Left kidney (tissue), 1 donor: ENCODE measurements at regions not wholly inside any gene's neighbourhood (a gene's known extent, or its start where the extent isn't known, plus 50 kb on each side); places are given as distances from the start of the nearest gene placed in this dataset.
A peak's percentile ranks its signal among the peaks of the same experiment; 100 is the strongest.
"Not testable (repeated sequence)": the region's sequence is repeated elsewhere in the genome, so short reads cannot be mapped to it uniquely, and the experiment has no call there.

Experiments used
- DNase-seq: peaks from one replicate; pipeline ENCODE4 v3.0.0-alpha.2; 2013

DNA sequence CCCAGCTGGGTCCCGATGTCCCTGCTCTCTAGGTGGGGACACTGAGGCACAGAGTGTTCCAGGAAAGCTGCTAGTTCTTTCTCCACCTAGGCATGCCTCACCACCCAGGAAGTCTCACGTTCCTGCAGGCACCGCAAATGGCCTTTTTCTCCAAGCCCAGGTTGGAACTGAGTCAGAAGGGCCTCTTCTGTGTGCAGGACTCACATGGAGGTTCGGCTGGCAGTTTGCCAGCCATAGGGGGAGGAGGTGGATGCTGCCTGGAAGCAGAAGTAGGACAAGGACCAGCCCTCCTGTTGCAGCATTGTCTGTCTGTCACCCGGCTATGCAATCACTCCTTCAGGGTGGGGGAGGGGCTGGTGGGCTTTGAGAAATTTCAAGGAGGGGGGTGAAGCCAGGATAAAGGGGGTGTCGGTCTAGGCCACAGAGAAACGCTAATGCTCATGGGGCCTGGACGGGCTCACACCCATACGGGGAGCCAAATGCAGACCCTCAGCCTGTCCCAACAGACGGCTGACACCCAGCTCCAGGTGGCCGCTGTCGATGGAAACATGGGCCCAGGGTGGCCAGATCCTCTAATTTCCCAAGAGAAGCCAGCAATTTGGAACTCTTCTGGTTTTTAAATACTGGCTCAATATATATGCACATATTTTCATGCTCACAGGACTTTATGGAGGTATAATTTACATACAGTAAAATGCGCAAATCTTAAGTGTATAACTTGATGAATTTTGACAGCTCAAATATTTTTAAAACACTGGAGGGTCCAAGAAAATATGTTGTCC is 120.5 kb downstream of the PHETA1 start:
- no peak for DNase-seq

DNA sequence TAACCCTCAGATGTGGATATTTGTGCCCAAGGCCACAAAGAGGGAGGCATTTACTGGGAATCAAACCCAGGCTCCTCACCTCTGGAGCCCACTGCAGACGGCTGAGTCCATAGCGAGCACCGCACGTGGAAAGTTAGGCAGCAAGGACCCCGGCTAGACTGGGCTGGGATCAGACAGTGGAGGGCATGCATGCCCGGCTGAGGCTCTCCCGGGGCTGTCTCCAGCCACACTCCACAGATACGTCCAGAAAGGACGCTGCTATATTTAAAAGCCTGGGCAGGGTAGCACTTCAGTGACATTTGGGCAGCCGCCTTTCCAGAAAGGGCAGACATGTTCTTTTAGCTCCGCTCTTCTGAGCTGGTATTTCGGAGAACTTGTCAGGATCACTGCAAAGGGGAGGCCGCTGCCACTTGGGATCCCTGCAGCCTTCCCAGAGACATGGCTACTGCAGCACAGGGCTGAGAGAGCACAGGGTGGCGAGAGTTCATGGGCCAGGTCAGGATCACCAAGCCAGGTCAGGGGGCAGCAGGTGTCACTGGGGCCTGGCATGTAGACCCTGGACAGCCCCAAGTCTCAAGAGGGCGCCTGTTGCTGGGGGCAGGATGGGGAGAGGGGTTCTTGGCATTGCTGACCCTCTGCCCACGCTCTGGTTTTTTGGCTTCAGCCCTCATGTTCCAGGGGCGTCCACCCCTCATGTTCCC is 121.7 kb downstream of the PHETA1 start:
- DNase-seq = no peak

DNA sequence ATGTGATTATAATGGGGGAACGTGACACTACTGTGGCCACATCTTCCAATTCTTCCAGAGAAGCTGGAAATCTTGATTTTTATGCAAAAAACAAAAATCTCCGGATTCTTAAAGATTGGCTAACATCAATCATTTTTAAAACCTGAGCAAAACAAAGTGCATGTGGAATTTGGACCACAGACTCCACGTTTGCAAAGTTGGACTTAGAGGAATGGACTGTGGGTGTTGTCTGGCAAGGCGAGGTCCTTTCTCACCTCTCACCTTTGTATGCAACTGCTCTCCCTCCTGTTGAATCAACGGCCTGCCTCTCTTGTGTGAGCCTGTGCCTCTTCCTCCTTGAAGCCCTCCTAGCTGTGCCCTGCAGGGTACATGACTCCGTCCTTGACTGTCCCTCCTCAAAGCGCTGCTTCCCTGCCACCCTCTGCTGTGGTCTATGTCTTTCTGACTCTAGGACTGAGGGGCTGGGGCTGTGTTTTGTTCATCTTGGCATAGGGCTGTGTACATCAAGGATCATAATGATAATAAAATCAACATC is 122.4 kb downstream of the PHETA1 start:
- DNase-seq = no peak

DNA sequence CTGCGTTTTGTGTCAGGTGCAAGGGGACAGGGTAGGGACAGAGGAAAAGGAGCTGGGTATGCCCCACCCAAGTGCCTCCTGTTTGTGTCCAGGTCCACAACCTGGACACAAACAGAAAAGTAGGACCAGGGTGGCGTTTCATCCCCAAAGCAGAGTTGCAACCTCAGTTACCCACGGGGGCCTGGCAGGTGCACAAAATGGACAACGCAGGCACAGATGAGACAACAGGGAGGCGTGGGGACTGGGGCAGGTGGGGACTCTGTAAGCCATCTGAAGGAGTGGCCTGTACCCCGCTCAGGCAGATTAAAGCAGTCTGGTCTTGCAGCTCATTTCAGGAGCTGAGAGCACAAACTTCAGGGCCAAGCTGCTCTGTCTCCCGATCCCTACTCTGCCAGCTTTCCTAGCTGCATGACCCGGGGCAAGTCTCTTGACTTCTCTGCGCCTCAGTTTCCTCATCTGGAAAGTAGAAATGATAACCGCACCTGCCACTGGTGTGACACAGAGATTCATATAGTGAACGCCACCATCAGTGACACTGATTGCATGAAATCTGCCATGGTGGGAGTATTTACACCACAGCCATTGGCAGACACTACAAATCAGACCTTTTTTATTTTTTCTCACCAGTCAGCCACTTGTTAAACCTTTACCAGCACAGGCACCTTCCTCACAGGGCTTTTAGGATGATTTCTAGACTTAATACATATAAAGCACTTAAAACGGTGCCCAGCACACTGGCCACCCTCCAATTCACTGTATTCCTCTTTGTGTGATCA is 123.0 kb downstream of the PHETA1 start:
- DNase-seq = no peak

DNA sequence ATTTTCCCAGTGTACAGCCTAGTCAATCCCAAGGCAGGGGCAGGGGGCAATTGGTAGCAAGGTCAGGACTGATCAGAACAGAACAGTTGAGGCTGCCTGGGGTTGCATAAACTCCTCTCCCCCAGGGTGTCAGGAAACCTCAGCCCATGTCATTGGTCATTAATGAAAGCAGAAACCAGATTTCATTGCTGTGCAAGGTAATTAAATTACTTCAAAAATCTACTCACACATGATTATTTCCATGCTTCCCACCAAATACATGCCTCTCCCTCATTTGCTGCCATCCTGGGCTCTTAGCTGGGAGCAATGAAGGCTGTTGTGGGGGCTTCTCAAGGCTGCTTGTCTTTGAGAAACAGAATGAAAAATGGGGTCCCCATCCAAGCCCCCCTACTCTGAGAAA is 124.2 kb downstream of the PHETA1 start:
- no peak for DNase-seq

DNA sequence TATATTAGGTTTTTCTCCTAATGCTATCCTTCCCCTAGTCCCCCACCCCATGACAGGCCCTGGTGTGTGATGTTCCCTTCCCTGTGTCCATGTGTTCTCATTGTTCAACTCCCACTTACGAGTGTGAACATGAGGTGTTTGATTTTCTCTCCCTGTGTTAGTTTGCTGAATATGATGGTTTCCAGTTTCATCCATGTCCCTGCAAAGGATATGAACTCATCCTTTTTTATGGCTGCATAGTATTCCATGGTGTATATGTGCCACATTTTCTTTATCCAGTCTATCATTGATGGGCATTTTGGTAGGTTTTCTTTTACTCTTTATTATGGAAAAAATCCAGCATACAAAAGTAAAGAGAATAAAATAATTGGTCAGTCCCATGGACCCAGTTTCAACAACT is 126.1 kb downstream of the PHETA1 start:
- DNase-seq = not testable (repeated sequence)

DNA sequence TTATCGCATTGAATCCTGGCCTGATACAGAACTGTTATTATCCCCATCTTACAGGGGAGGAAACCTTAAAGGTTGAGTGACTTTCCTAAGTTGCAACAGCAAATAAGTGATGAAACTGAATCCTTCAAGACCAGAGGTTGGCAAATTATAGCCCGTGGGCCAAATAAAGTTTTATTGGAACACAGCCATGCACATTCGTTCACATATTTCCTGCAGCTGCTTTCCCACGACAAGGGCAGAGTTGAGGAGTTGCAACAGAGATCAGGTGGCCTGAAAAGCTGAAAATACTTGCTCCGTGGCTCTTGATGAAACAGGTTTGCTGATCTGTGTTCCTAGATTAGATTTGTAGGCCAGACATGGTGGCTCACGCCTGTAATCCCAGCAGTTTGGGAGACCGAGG is 126.7 kb downstream of the PHETA1 start:
- no peak for DNase-seq

DNA sequence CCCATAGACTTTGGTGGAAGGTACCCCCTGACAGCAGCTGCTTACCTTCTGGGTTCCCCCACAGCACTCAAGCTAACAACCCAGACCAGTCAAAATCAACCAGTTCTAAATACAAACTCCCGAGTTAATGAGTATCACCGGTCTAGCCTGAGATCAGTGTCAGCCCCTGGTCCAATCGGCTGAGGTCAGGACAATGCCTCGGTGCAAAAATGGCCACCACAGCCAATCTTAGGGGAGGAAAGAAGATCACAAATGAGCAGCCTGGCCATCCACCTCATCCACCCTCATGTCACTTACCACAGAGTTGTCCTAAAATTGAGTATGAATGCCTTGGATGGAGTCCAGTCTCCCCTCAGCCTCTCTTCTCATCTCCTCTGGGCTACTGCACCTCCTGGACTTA is 128.5 kb downstream of the PHETA1 start:
- no peak for DNase-seq

DNA sequence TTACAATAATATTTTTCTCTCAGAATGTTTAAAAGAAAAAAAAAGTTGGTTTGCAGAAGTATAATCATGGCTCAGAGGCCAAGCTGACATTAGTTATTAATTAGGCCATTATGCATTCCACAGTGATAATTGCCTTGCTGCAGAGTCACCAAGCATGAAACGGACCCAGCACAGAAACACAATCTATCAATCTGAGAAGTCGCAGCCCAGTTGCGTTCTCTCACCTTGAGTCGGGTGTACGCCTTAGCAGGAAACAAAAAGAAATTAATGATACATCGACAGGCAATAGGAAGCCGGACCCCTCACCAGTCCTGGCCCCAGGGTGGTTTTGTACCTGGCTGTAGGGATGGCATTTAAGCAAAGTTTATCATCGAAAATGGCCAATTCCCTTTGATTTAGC is 129.7 kb downstream of the PHETA1 start:
- no peak for DNase-seq

DNA sequence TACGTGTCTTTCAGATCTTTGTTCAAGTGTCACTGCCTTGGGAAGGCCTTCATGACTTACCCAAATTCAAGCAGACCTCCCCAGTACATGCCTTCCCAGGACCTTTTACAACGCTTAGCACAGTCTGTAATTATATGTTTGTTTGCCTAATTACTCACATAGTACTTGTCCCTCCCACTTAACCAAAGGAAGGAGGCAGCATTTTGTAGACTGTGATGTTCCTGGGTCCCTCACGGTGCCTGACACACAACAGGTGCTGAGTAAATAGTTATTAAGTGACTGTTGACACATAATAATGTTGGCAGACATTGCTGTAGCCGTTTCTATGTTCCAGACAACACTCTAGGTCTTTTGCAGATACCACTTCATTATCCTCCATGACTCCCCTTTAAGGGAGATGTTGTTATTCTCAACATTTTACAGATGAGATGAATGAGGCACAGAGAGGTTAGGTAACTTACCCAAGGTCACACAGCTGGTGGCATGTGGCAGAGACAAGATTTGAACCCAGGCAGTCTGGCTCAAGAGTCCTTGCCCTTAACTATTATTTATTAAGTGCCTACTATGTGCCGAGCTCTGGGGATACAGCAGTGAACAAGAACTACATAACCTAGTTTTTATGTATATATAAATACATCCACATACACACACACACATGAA is 130.7 kb downstream of the PHETA1 start:
- DNase-seq = no peak

DNA sequence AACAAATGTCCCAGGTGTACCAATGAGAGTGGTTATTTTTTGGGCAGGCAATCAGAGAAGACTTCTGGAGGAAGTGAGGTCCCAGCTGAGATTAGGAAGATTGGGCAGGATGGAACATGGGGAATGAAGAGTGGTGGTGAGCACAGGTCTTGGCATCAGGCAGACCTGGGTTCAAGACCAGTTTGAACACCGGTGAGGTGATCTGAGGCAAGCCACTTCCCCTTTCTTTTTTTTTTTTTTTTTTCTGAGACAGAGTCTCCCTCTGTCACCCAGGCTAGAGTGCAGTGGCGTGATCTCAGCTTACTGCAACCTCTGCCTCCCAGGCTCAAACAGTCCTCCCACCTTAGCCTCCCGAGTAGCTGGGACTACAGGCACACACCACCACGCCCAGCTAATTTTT is 134.4 kb downstream of the PHETA1 start:
- not testable (repeated sequence) for DNase-seq

DNA sequence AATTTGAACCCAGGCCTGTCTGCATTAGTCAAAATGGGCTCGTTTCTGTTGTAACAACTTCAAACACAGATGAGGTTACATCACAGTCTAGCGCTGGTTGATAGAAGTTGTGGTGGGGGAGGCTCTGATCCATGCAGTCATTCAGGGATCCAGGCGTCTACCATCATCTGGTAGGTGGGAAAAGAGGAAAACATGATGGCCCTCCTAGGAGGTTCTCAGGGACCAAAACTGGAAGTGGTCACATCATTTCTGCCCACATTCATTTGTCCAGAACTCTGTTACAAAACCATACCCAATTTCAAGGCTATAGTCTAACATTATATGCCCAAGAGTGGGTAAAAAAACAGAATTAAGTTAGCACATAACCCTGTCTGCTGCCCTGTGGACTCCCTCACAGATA is 135.1 kb downstream of the PHETA1 start:
- no peak for DNase-seq

DNA sequence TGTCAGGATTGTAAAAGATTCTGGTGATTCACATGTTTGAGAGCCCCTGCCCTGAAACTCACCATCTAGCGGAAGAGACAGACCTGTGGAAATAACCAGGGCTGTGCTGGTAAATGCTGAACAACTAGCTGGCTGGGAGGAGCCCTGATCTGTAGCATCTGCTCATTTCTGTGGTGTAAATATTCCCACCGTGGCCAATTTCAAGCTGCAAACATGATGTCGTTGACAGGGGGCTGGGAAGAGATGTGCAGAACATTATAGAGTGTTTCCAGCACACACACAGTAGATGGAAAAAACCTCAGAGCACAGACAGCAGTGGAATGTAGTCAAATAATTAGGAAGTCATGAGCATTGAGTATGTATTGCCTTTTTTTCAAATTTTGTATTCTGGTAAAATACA is 138.2 kb downstream of the PHETA1 start:
- no peak for DNase-seq

DNA sequence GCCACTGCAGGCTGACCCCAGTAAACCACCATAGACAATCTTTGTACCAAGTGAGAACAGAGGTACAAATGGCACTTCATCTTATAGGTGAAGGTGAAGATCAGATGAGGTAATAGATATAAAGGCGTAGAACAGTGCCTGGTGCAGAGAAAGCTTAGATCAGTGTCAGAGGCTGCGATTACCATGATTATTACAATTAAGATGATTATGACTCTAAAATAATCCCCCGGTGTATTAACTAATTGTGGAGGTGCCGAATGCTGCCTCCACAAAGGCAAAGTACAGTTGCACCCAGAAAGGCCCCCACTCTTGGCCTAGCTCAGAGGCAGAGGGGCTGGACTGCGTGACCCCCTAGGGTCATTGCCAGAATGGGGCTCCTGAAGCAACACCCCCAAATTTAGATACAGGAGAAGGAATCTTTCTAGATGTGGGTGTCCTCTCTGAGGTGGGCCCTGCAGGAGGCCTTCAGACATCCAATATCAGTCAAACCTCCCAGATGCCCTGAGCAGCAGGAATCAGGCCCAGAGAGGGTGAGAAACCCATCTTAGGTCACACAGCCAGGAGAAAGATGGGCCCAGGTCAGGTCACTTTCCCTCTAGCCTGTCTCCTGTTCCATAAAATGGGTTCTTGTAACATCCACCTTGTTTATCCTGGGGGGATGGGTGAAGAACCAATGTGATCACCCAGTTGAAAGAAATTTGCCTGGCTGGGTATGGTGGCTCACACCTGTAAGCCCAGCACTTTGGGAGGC is 139.8 kb downstream of the PHETA1 start:
- no peak for DNase-seq

DNA sequence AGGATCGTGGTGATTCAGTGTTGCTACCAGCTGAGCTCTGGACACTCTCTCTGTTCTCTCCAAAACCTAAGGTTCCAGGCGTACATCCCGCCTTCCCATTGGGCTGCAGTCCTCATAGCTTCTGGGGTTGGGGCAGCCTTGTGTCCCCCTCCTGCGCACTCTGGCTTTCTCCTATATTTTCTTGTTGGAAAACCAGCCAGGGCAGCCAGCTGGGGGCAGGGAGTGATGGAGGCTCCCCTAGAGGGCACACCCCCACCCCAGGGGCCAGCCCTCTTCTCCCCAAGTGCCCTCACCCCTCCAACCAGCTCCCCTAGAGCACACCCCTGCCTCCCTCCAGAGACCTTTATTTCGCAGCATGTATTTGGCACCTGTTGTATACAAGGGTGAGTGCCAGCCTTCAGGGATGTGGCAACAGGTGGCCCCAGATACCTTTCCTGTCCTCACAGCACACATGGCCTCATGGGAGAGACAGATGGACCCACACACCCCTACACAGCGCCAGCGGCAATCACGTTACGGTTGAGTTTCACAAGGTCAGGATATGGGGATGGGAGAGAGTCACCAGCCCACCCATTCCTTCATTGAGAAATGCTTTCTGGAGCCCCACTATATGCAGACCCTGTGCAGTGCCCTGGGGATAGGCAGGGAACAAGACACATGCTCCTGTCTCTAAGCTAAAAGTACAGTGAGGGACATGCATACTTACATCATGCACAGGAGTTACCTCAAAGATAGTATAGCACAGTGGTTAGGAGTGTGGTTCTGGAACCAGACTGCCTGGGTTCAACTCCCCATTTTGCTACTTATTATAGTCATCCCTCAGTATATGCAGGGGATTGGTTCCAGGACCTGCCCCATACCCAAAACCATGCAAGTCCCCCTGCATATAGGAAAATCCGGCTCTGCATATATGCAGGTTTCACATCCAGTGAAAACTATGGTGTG is 141.1 kb downstream of the PHETA1 start:
- no peak for DNase-seq

DNA sequence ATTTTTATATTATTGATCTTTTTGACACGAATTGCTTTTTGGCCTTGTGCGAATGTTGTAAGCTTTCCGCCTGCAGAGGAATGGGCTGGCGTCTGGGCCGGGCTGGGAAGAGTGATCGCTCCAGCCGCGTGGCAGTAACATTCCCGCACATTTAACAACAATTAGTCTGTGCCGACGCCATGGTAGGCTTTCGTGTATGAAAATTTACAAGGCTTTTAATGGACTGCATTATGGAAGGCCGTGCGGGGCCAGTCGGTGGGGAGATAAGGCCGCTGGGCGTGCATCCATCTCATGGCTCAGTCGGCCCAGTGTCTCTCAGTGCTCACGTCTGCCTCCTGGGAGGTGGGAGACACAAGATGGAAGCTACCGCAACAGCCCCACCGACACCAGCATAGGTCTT is 142.2 kb downstream of the PHETA1 start:
- no peak for DNase-seq

DNA sequence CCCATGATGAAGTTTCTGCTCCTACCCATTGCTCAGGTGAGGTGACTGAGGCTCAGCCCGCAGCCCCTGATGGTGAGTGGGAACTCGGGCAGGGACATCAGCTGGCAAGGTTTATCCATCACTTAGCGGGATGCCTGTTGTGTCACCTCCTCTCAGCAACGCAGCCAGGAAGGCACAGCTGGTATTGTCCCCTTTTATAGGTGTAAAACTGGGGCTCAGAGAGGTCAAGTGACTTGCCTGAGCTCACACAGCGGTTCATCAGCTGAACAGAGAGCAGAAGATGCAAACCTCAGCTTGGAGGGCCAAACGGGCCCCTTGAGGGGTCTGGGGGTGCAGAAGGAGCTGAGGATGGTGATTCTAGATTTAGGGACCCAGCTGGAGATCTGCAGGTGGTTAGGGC is 143.6 kb downstream of the PHETA1 start:
- DNase-seq = no peak

DNA sequence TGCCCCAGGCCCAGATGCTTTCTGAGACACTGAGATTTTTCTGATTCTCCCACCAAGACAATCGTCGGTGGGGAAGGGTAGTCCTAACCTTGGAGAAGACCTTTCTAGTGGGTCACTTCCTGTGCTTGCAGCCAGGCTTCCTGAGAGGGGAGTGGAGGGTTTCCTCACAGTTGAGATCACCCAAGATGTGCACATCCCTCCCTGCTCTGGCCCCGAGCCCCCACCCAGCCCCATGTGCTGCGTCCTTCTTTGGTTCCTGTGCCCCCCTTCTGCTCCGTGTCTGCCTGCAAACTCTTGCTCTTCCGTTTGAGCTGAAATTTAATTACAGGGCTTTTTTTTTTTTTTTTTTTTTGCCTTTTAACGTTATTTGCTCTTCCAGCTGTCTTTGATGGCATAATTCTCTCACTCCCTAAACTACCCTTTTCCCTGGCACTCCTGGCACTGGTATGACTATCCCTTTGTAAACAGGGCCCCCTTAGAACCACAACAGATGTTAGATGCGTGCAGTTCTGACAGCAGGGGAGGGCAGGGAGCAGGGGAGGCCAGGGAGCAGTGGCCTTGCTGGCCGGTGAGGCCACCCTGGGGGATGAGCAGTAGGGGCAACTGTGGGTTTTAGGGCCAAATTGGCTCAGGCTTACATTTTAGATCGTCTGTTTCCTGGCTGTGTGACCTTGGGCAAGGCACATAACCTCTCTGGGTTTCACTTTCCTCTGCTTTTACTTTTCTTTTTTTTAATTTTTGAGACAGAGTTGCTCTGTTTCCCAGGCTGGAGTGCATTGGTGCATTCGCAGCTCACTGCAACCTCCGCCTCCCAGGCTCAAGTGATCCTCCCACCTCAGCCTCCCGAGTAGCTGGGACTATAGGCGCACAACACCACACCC is 144.5 kb downstream of the PHETA1 start:
- DNase-seq = peak; percentile 15

DNA sequence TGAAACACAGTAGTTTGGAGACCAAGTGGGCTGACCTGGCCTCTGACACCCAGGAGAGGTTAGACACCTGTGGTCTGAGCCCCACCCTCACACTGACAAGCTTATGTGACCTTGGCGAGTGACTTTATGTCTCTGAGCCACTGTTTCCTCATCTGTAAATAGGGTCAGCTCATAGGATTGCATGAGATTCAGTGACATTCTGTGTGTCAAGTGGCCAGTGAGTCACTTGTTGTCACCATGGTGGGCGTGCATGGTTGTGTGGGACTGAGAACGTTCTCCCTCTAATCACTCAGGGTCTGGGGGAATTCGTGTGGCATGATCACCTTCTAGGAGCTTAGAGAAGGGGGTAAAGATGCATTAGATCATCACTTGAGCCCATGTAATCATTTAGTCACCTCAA is 146.4 kb downstream of the PHETA1 start:
- no peak for DNase-seq
